ENCODE measurements at regions not wholly inside any gene's neighbourhood (a gene's known extent, or its start where the extent isn't known, plus 50 kb on each side); places are given as distances from the start of the nearest gene placed in this dataset.

- Histone ChIP-seq H3K4me1 (ENCODE audit: insufficient read depth, poor library complexity, severe bottlenecking) (no peaks in the 10 kb centered on the region), H3K27ac (ENCODE audit: poor library complexity, severe bottlenecking) (no peak overlapping the region), H3K4me3 (ENCODE audit: severe bottlenecking) (no peak overlapping the region), H3K9me3 (ENCODE audit: severe bottlenecking) (no peaks in the 10 kb centered on the region), H3K27me3 (ENCODE audit: insufficient read depth, poor library complexity, severe bottlenecking) (peaks cover 3% of the 10 kb centered on the region), H3K36me3 (ENCODE audit: low read depth) (no peaks in the 10 kb centered on the region)
- DNase-seq (ENCODE audit: low spot score) (no peak), ATAC-seq (ENCODE audit: low read depth) (no peak)
- TF ChIP-seq CTCF (IDR thresholded peaks at IDR 0.05; ENCODE audit: poor library complexity, severe bottlenecking) = no peak
These were observed 210.7 kb upstream of the PPP2R2D start for GRCh38 chr10:131689954-131690757.

- Histone ChIP-seq H3K36me3 (ENCODE audit: low read depth) (no peaks in the 10 kb centered on the region), H3K4me1 (ENCODE audit: insufficient read depth, poor library complexity, severe bottlenecking) (no peaks in the 10 kb centered on the region), H3K27ac (ENCODE audit: poor library complexity, severe bottlenecking) (no peak overlapping the region), H3K9me3 (ENCODE audit: severe bottlenecking) (peaks cover 2% of the 10 kb centered on the region), H3K27me3 (ENCODE audit: insufficient read depth, poor library complexity, severe bottlenecking) (peaks cover 3% of the 10 kb centered on the region), H3K4me3 (ENCODE audit: severe bottlenecking) (no peak overlapping the region)
- no peak for TF ChIP-seq CTCF (IDR thresholded peaks at IDR 0.05; ENCODE audit: poor library complexity, severe bottlenecking)
- no peak for ATAC-seq (ENCODE audit: low read depth)
- no peak for DNase-seq (ENCODE audit: low spot score)
These were observed 210.0 kb upstream of the PPP2R2D start for GRCh38 chr10:131690805-131691239.

- DNase-seq (ENCODE audit: low spot score) = no peak
- no peak for ATAC-seq (ENCODE audit: low read depth)
These were observed 209.2 kb upstream of the PPP2R2D start for GRCh38 chr10:131691481-131692090.

GRCh38 chr10:131692176-131692575, 208.6 kb upstream of the PPP2R2D start:
- Histone ChIP-seq H3K4me1 (ENCODE audit: insufficient read depth, poor library complexity, severe bottlenecking) (no peaks in the 10 kb centered on the region), H3K27ac (ENCODE audit: poor library complexity, severe bottlenecking) (no peak overlapping the region), H3K36me3 (ENCODE audit: low read depth) (no peaks in the 10 kb centered on the region), H3K27me3 (ENCODE audit: insufficient read depth, poor library complexity, severe bottlenecking) (peaks cover 3% of the 10 kb centered on the region), H3K4me3 (ENCODE audit: severe bottlenecking) (no peak overlapping the region), H3K9me3 (ENCODE audit: severe bottlenecking) (peaks cover 2% of the 10 kb centered on the region)
- no peak for ATAC-seq (ENCODE audit: low read depth)
- DNase-seq (ENCODE audit: low spot score) = no peak
- TF ChIP-seq CTCF (IDR thresholded peaks at IDR 0.05; ENCODE audit: poor library complexity, severe bottlenecking) = no peak

More at GRCh38 chr10:131691481-131692090, 209.2 kb upstream of the PPP2R2D start:
- Histone ChIP-seq H3K4me1 (ENCODE audit: insufficient read depth, poor library complexity, severe bottlenecking) (no peaks in the 10 kb centered on the region), H3K27ac (ENCODE audit: poor library complexity, severe bottlenecking) (no peak overlapping the region), H3K27me3 (ENCODE audit: insufficient read depth, poor library complexity, severe bottlenecking) (peaks cover 3% of the 10 kb centered on the region), H3K9me3 (ENCODE audit: severe bottlenecking) (peaks cover 2% of the 10 kb centered on the region), H3K4me3 (ENCODE audit: severe bottlenecking) (no peak overlapping the region), H3K36me3 (ENCODE audit: low read depth) (no peaks in the 10 kb centered on the region)
- no peak for TF ChIP-seq CTCF (IDR thresholded peaks at IDR 0.05; ENCODE audit: poor library complexity, severe bottlenecking)
